Type B pancreatic cell (in vitro differentiated cells): ENCODE measurements at regions not wholly inside any gene's neighbourhood (a gene's known extent, or its start where the extent isn't known, plus 50 kb on each side); places are given as distances from the start of the nearest gene placed in this dataset.
"Not testable (repeated sequence)": the region's sequence is repeated elsewhere in the genome, so short reads cannot be mapped to it uniquely, and the experiment has no call there.

Experiments
- DNase-seq: peaks from one replicate; pipeline ENCODE4 v3.0.0; 2021; ENCODE audit warnings: mixed read lengths; ENCODE audit not compliant: unreplicated experiment; ENCODE audit errors: extremely low spot score
- H3K27ac Mint-ChIP-seq: 2 replicates; pipeline ENCODE4 v1.8.0; 2021; ENCODE audit warnings: mild to moderate bottlenecking, mixed read lengths
- H3K27me3 Mint-ChIP-seq: 2 replicates; pipeline ENCODE4 v1.8.0; 2021; ENCODE audit warnings: mixed read lengths
- H3K36me3 Mint-ChIP-seq: 2 replicates; pipeline ENCODE4 v1.8.0; 2021; ENCODE audit warnings: mixed read lengths
- H3K4me1 Mint-ChIP-seq: one replicate; pipeline ENCODE4 v1.8.0; 2021; ENCODE audit warnings: mixed read lengths; ENCODE audit not compliant: unreplicated experiment
- H3K4me3 Mint-ChIP-seq: 2 replicates; pipeline ENCODE4 v1.8.0; 2021; ENCODE audit warnings: mild to moderate bottlenecking, mixed read lengths
- H3K9me3 Mint-ChIP-seq: 2 replicates; pipeline ENCODE4 v1.8.0; 2021; ENCODE audit warnings: mixed read lengths
- TF ChIP-seq, protein P1 (sequence below): fragments of 200-600 bp; sonication (generic); conservative IDR thresholded peaks from 2 replicates; pipeline ENCODE4 v1.5.0; 2021; ENCODE audit warnings: antibody characterized with exemption, mild to moderate bottlenecking

- TF ChIP-seq, protein P1, sequence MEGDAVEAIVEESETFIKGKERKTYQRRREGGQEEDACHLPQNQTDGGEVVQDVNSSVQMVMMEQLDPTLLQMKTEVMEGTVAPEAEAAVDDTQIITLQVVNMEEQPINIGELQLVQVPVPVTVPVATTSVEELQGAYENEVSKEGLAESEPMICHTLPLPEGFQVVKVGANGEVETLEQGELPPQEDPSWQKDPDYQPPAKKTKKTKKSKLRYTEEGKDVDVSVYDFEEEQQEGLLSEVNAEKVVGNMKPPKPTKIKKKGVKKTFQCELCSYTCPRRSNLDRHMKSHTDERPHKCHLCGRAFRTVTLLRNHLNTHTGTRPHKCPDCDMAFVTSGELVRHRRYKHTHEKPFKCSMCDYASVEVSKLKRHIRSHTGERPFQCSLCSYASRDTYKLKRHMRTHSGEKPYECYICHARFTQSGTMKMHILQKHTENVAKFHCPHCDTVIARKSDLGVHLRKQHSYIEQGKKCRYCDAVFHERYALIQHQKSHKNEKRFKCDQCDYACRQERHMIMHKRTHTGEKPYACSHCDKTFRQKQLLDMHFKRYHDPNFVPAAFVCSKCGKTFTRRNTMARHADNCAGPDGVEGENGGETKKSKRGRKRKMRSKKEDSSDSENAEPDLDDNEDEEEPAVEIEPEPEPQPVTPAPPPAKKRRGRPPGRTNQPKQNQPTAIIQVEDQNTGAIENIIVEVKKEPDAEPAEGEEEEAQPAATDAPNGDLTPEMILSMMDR: no peak
- Mint-ChIP-seq H3K4me1 (peaks cover 7% of the 10 kb centered on the region), H3K36me3 (no peaks in the 10 kb centered on the region), H3K9me3 (no peaks in the 10 kb centered on the region), H3K4me3 (no peak overlapping the region), H3K27ac (no peak overlapping the region), H3K27me3 (no peaks in the 10 kb centered on the region)
- no peak for DNase-seq
These were observed 223.3 kb upstream of the STXBP5 start for GRCh38 chr6:146980900-146981329.

GRCh38 chr6:146981981-146982380 lies 222.2 kb upstream of the STXBP5 start:
- Mint-ChIP-seq H3K9me3 (no peaks in the 10 kb centered on the region), H3K27ac (no peak overlapping the region), H3K4me3 (no peak overlapping the region), H3K36me3 (no peaks in the 10 kb centered on the region), H3K4me1 (peaks cover 7% of the 10 kb centered on the region), H3K27me3 (no peaks in the 10 kb centered on the region)
- TF ChIP-seq, protein P1: no peak
- no peak for DNase-seq

- DNase-seq: no peak
- Mint-ChIP-seq H3K27ac (peak overlapping the region; percentile 27), H3K9me3 (no peaks in the 10 kb centered on the region), H3K4me1 (peaks cover 7% of the 10 kb centered on the region), H3K27me3 (no peaks in the 10 kb centered on the region), H3K4me3 (peak overlapping the region; percentile 4), H3K36me3 (no peaks in the 10 kb centered on the region)
- TF ChIP-seq, protein P1: no peak
These were observed 219.8 kb upstream of the STXBP5 start for GRCh38 chr6:146984251-146984924.

GRCh38 chr6:146985111-146985510 lies 219.1 kb upstream of the STXBP5 start:
- TF ChIP-seq, protein P1: no peak
- no peak for DNase-seq
- H3K27me3 Mint-ChIP-seq: no peaks in the 10 kb centered on the region
- no peaks in the 10 kb centered on the region for H3K9me3 Mint-ChIP-seq
- H3K36me3 Mint-ChIP-seq: no peaks in the 10 kb centered on the region
- no peak overlapping the region for H3K27ac Mint-ChIP-seq
- peaks cover 7% of the 10 kb centered on the region for H3K4me1 Mint-ChIP-seq
- no peak overlapping the region for H3K4me3 Mint-ChIP-seq

- TF ChIP-seq, protein P1: no peak
- no peak overlapping the region for H3K27ac Mint-ChIP-seq
- peaks cover 8% of the 10 kb centered on the region for H3K4me1 Mint-ChIP-seq
- no peak for DNase-seq
- H3K4me3 Mint-ChIP-seq: no peak overlapping the region
- no peaks in the 10 kb centered on the region for H3K36me3 Mint-ChIP-seq
- no peaks in the 10 kb centered on the region for H3K27me3 Mint-ChIP-seq
- H3K9me3 Mint-ChIP-seq: no peaks in the 10 kb centered on the region
These were observed 218.3 kb upstream of the STXBP5 start for GRCh38 chr6:146985966-146986365.

DNA sequence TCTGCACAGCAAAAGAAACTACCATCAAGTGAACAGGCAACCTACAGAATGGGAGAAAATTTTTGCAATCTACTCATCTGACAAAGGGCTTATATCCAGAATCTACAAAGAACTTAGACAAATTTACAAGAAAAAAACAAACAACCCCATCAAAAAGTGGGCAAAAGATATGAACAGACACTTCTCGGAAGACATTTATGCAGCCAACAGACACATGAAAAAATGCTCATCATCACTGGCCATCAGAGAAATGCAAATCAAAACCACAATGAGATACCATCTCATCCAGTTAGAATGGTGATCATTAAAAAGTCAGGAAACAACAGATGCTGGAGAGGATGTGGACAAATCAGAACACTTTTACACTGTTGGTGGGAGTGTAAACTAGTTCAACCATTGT lies 216.3 kb upstream of the STXBP5 start:
- H3K9me3 Mint-ChIP-seq, DNase-seq, H3K27ac Mint-ChIP-seq, H3K36me3 Mint-ChIP-seq, H3K27me3 Mint-ChIP-seq, H3K4me3 Mint-ChIP-seq, H3K4me1 Mint-ChIP-seq: not testable (repeated sequence)
